ENCODE measurements at regions not wholly inside any gene's neighbourhood (a gene's known extent, or its start where the extent isn't known, plus 50 kb on each side); places are given as distances from the start of the nearest gene placed in this dataset.

GRCh38 chr3:80043226-80043625 lies 275.4 kb upstream of the ROBO1 start:
- no peaks in the 10 kb centered on the region for H3K36me3 ChIP-seq
- 85 to 92% methylated on average over 4 of the region's 4 CpGs for WGBS, 2 donors
- no peaks in the 10 kb centered on the region for H3K9me3 ChIP-seq
- no peak for DNase-seq (ENCODE audit: low spot score in 2 of 2)
- no peaks in the 10 kb centered on the region for H3K27me3 ChIP-seq
- no peaks in the 10 kb centered on the region for H3K4me1 ChIP-seq
- TF ChIP-seq POLR2A (IDR thresholded peaks at IDR 0.05) (no peak), EP300 (IDR thresholded peaks at IDR 0.05) (no peak)
- TF ChIP-seq, protein P1, sequence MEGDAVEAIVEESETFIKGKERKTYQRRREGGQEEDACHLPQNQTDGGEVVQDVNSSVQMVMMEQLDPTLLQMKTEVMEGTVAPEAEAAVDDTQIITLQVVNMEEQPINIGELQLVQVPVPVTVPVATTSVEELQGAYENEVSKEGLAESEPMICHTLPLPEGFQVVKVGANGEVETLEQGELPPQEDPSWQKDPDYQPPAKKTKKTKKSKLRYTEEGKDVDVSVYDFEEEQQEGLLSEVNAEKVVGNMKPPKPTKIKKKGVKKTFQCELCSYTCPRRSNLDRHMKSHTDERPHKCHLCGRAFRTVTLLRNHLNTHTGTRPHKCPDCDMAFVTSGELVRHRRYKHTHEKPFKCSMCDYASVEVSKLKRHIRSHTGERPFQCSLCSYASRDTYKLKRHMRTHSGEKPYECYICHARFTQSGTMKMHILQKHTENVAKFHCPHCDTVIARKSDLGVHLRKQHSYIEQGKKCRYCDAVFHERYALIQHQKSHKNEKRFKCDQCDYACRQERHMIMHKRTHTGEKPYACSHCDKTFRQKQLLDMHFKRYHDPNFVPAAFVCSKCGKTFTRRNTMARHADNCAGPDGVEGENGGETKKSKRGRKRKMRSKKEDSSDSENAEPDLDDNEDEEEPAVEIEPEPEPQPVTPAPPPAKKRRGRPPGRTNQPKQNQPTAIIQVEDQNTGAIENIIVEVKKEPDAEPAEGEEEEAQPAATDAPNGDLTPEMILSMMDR (IDR thresholded peaks at IDR 0.05), result no peak
- no peak overlapping the region for H3K27ac ChIP-seq
- no peak overlapping the region for H3K4me3 ChIP-seq

GRCh38 chr3:80040067-80040466 lies 272.3 kb upstream of the ROBO1 start:
- H3K36me3 ChIP-seq, result no peaks in the 10 kb centered on the region
- no peak for DNase-seq (ENCODE audit: low spot score in 2 of 2)
- H3K9me3 ChIP-seq, result no peaks in the 10 kb centered on the region
- H3K27ac ChIP-seq, result no peak overlapping the region
- H3K27me3 ChIP-seq, result no peaks in the 10 kb centered on the region
- H3K4me3 ChIP-seq, result no peak overlapping the region
- H3K4me1 ChIP-seq, result no peaks in the 10 kb centered on the region
- 37 to 48% methylated on average over 2 of the region's 2 CpGs for WGBS, 2 donors
- TF ChIP-seq, protein P1 (IDR thresholded peaks at IDR 0.05), result no peak
- no peak for TF ChIP-seq EP300 (IDR thresholded peaks at IDR 0.05)
- no peak for TF ChIP-seq POLR2A (IDR thresholded peaks at IDR 0.05)

DNA sequence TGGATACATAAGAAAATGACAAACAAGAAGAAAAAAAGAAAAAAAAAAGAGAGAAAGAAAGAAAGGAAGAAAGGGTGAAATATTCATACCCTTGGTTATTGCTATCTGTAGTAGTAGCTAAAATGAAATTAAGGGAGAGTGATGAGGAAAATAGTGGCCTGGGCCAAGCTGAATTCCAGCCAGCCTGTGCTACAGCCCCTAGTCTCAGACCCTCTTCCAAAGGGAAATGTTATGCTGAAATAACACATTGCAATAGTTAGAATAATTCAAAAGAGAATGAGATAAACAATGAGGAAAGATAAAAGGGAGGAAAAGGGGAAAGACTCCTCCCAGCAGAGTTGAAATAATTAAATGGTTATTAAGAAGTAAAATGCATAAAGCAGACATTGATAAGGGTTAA lies 268.4 kb upstream of the ROBO1 start:
- TF ChIP-seq, protein P1 (IDR thresholded peaks at IDR 0.05), result no peak
- TF ChIP-seq EP300 (IDR thresholded peaks at IDR 0.05), result no peak
- no peak for TF ChIP-seq POLR2A (IDR thresholded peaks at IDR 0.05)

GRCh38 chr3:80035021-80035420 lies 267.2 kb upstream of the ROBO1 start:
- no peak for DNase-seq (ENCODE audit: low spot score in 2 of 2)
- H3K9me3 ChIP-seq, result no peaks in the 10 kb centered on the region
- no peaks in the 10 kb centered on the region for H3K27me3 ChIP-seq
- H3K4me1 ChIP-seq, result no peaks in the 10 kb centered on the region
- TF ChIP-seq POLR2A (IDR thresholded peaks at IDR 0.05), result no peak
- TF ChIP-seq, protein P1 (IDR thresholded peaks at IDR 0.05), result no peak
- TF ChIP-seq EP300 (IDR thresholded peaks at IDR 0.05), result no peak
- H3K36me3 ChIP-seq, result no peaks in the 10 kb centered on the region
- WGBS, 2 donors, result 91 to 94% methylated on average over 7 of the region's 7 CpGs
- no peak overlapping the region for H3K27ac ChIP-seq
- H3K4me3 ChIP-seq, result no peak overlapping the region

More for the DNA sequence above, 268.4 kb upstream of the ROBO1 start:
- Histone ChIP-seq H3K36me3 (no peaks in the 10 kb centered on the region), H3K4me1 (no peaks in the 10 kb centered on the region), H3K27ac (no peak overlapping the region), H3K9me3 (no peaks in the 10 kb centered on the region), H3K4me3 (no peak overlapping the region), H3K27me3 (no peaks in the 10 kb centered on the region)
- DNase-seq (ENCODE audit: low spot score in 2 of 2), result no peak

DNA sequence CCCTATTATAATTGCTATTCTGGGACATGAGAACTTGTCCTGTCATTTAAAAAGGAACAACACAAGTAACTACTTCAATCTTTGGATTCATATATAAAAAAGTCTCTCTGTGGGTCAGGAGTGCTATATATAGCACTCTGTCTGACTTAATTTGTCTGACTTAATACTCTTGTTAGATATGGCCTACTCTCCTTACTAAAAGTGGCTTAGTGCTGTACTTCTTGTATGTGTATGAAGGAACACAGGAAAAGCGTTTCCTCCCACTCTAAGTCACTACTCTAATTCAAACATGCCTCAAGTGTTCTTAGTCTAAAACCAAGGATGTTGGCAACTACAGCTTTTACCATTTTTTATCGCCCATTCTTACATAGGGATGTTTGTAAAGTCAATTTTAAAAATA lies 255.2 kb upstream of the ROBO1 start:
- H3K9me3 ChIP-seq, result no peaks in the 10 kb centered on the region
- no peaks in the 10 kb centered on the region for H3K36me3 ChIP-seq
- WGBS, 2 donors, result 73 to 86% methylated on average over 2 of the region's 2 CpGs
- TF ChIP-seq POLR2A (IDR thresholded peaks at IDR 0.05) (no peak), EP300 (IDR thresholded peaks at IDR 0.05) (no peak)
- TF ChIP-seq, protein P1 (IDR thresholded peaks at IDR 0.05), result no peak
- DNase-seq (ENCODE audit: low spot score in 2 of 2), result no peak
- no peak overlapping the region for H3K27ac ChIP-seq
- H3K27me3 ChIP-seq, result no peaks in the 10 kb centered on the region
- no peak overlapping the region for H3K4me3 ChIP-seq
- H3K4me1 ChIP-seq, result no peaks in the 10 kb centered on the region

Data from tibial nerve (tissue), 4 donors.